ENCODE measurements at regions not wholly inside any gene's neighbourhood (a gene's known extent, or its start where the extent isn't known, plus 50 kb on each side); places are given as distances from the start of the nearest gene placed in this dataset.
"Not testable (repeated sequence)": the region's sequence is repeated elsewhere in the genome, so short reads cannot be mapped to it uniquely, and the experiment has no call there.

- DNase-seq (ENCODE audit: low spot score): no peak
Observed at GRCh38 chr5:116738615-116739261, 164.1 kb upstream of the SEMA6A start.

GRCh38 chr5:116738239-116738614 is 163.6 kb upstream of the SEMA6A start:
- DNase-seq (ENCODE audit: low spot score): no peak

- no peak for DNase-seq (ENCODE audit: low spot score)
Observed at GRCh38 chr5:116736671-116737070, 162.0 kb upstream of the SEMA6A start.

GRCh38 chr5:116733991-116734975 is 159.7 kb upstream of the SEMA6A start:
- no peak for DNase-seq (ENCODE audit: low spot score)

GRCh38 chr5:116732591-116732990 is 158.0 kb upstream of the SEMA6A start:
- no peak for DNase-seq (ENCODE audit: low spot score)

- DNase-seq (ENCODE audit: low spot score): no peak
Observed at GRCh38 chr5:116731432-116731831, 156.8 kb upstream of the SEMA6A start.

- no peak for DNase-seq (ENCODE audit: low spot score)
Observed at GRCh38 chr5:116730706-116731105, 156.1 kb upstream of the SEMA6A start.

GRCh38 chr5:116730185-116730584 is 155.6 kb upstream of the SEMA6A start:
- DNase-seq (ENCODE audit: low spot score): no peak

GRCh38 chr5:116727248-116727647 is 152.6 kb upstream of the SEMA6A start:
- no peak for DNase-seq (ENCODE audit: low spot score)

- not testable (repeated sequence) for DNase-seq (ENCODE audit: low spot score)
Observed at GRCh38 chr5:116726180-116726579, 151.6 kb upstream of the SEMA6A start.

GRCh38 chr5:116724971-116725370 is 150.3 kb upstream of the SEMA6A start:
- DNase-seq (ENCODE audit: low spot score): no peak

GRCh38 chr5:116722651-116723050 is 148.0 kb upstream of the SEMA6A start:
- DNase-seq (ENCODE audit: low spot score): no peak

- no peak for DNase-seq (ENCODE audit: low spot score)
Observed at GRCh38 chr5:116719106-116719505, 144.5 kb upstream of the SEMA6A start.

GRCh38 chr5:116718317-116718716 is 143.7 kb upstream of the SEMA6A start:
- DNase-seq (ENCODE audit: low spot score): no peak

- no peak for DNase-seq (ENCODE audit: low spot score)
Observed at GRCh38 chr5:116709082-116709481, 134.5 kb upstream of the SEMA6A start.

- DNase-seq (ENCODE audit: low spot score): not testable (repeated sequence)
Observed at GRCh38 chr5:116705121-116705519, 130.5 kb upstream of the SEMA6A start.

- no peak for DNase-seq (ENCODE audit: low spot score)
Observed at GRCh38 chr5:116703941-116704340, 129.3 kb upstream of the SEMA6A start.

GRCh38 chr5:116703328-116703727 is 128.7 kb upstream of the SEMA6A start:
- no peak for DNase-seq (ENCODE audit: low spot score)

- no peak for DNase-seq (ENCODE audit: low spot score)
Observed at GRCh38 chr5:116702776-116703175, 128.2 kb upstream of the SEMA6A start.

GRCh38 chr5:116699332-116699731 is 124.7 kb upstream of the SEMA6A start:
- DNase-seq (ENCODE audit: low spot score): no peak

- DNase-seq (ENCODE audit: low spot score): peak; percentile 23
Observed at GRCh38 chr5:116696366-116696765, 121.7 kb upstream of the SEMA6A start.

GRCh38 chr5:116695681-116696080 is 121.1 kb upstream of the SEMA6A start:
- no peak for DNase-seq (ENCODE audit: low spot score)

- no peak for DNase-seq (ENCODE audit: low spot score)
Observed at GRCh38 chr5:116686438-116686837, 111.8 kb upstream of the SEMA6A start.
